Body of pancreas (tissue), 4 donors: ENCODE measurements at regions not wholly inside any gene's neighbourhood (a gene's known extent, or its start where the extent isn't known, plus 50 kb on each side); places are given as distances from the start of the nearest gene placed in this dataset.
"Not testable (repeated sequence)": the region's sequence is repeated elsewhere in the genome, so short reads cannot be mapped to it uniquely, and the experiment has no call there.

Experiments
- ATAC-seq: fragments of 150-250 bp; one replicate; pipeline ENCODE4 v1.9.1; 2016
- DNase-seq, 4 donors: peaks; one replicate each; pipeline ENCODE4 v3.0.0-alpha.2; 2019
- H3K27ac ChIP-seq, 4 donors: fragments of 200-600 bp; sonication (generic); 1 replicate in 3 of 4; 2 replicates in 1 of 4; pipeline versions ENCODE4 v1.5.1 to v1.6.1; 2016 to 2019; ENCODE audit warnings: mild to moderate bottlenecking in 1 of 4, mixed read lengths in 1 of 4, moderate library complexity in 1 of 4
- H3K27me3 ChIP-seq, 2 donors: fragments of 200-600 bp; sonication (generic); one replicate each; pipeline ENCODE4 v1.6.0; 2016; ENCODE audit warnings: mild to moderate bottlenecking in 1 of 2
- H3K36me3 ChIP-seq, 2 donors: fragments of 200-600 bp; sonication (generic); replicated peaks in 1 of 2; 2 replicates each; pipeline ENCODE4 v1.5.1; 2016; ENCODE audit warnings: low read depth in 2 of 2; ENCODE audit not compliant: insufficient read depth in 1 of 2
- H3K4me1 ChIP-seq: fragments of 200-600 bp; sonication (generic); one replicate; pipeline ENCODE4 v1.6.0; 2016
- H3K4me3 ChIP-seq, 2 donors: fragments of 200-600 bp; sonication (generic); 1 replicate in 1 of 2; 2 replicates in 1 of 2; pipeline ENCODE4 v1.5.1; 2016 to 2019
- H3K9me3 ChIP-seq, 3 donors: fragments of 200-600 bp; sonication (generic); 1 replicate in 2 of 3; 2 replicates in 1 of 3; pipeline ENCODE4 v1.5.1; 2016
- WGBS, 2 donors: methylation state at CpG; one replicate each; pipeline ENCODE4 v1.1.5; 2017; 5-methylcytosine and 5-hydroxymethylcytosine counted together
- intact Hi-C: fragments of 100-400 bp; cut with DNase I; formaldehyde crosslinking; loops from one replicate; pipeline ENCODE4 v1.15.1; 2023

- not testable (repeated sequence) for DNase-seq
Observed at GRCh38 chr2:87291400-87292200, 270.0 kb upstream of the PLGLB1 start.

GRCh38 chr2:87293931-87294594 lies 272.4 kb upstream of the PLGLB1 start:
- WGBS, 2 donors: 78 to 83% methylated on average over 2 of the region's 2 CpGs
- ATAC-seq, H3K27ac ChIP-seq, intact Hi-C loops, H3K4me1 ChIP-seq, H3K9me3 ChIP-seq, DNase-seq, H3K4me3 ChIP-seq, H3K27me3 ChIP-seq, H3K36me3 ChIP-seq: not testable (repeated sequence)

More at GRCh38 chr2:87291400-87292200, 270.0 kb upstream of the PLGLB1 start:
- H3K36me3 ChIP-seq, H3K27me3 ChIP-seq, H3K4me1 ChIP-seq, H3K4me3 ChIP-seq, H3K27ac ChIP-seq, ATAC-seq, H3K9me3 ChIP-seq, intact Hi-C loops: not testable (repeated sequence)
- 68 to 72% methylated on average over 5 to 6 of the region's 7 CpGs for WGBS, 2 donors

DNA sequence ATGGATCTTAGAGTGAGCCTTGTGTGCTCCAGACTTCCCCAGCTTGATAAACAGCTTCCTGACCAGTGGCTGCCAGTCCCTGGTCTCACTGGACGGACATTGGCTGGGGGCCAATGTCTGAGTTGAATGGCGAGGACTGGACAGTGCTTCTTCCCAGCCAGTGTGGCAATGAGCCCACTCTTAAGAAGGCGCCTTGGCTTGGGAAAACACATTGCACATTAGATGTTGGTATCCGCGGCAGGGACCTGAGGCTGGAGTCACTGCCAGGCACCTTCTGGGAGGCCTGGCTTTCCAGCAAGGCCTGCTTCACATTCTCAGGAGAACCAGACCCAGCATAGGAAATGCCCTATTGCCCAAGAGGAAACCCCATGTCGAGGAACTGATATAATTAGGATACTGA lies 273.5 kb upstream of the PLGLB1 start:
- H3K36me3 ChIP-seq, H3K4me3 ChIP-seq, intact Hi-C loops, H3K27me3 ChIP-seq, H3K27ac ChIP-seq, H3K4me1 ChIP-seq, H3K9me3 ChIP-seq: not testable (repeated sequence)
- peak in 1 of 4 donors; percentile 4 for DNase-seq
- peak; percentile 24 for ATAC-seq
- WGBS, 2 donors: 65 to 70% methylated on average over 3 to 6 of the region's 6 CpGs

GRCh38 chr2:87301349-87301748 lies 279.7 kb upstream of the PLGLB1 start:
- H3K4me1 ChIP-seq, ATAC-seq, intact Hi-C loops, DNase-seq, H3K4me3 ChIP-seq, H3K36me3 ChIP-seq, H3K27me3 ChIP-seq, H3K9me3 ChIP-seq, H3K27ac ChIP-seq: not testable (repeated sequence)
- WGBS, 2 donors: 85 to 87% methylated on average over 6 of the region's 6 CpGs

DNA sequence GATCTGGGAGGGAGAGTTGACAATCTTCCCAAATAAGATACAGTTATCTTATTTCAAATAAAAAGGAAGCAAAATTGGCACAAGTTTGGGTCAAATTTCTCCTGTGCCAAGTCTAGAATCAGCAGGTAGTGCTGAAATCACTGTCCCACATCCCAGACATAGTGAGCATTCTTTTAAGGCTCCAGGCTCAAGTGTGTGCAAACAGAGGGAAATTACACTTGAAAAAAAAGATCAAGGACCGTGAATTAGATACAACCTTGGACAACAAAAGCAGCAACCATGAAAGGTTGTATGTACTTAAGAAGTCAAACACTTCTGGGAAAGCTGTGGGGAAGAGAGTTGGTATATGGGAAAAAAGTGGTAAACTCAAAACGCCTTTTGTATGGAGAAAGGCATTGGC lies 280.2 kb upstream of the PLGLB1 start:
- intact Hi-C loops, H3K4me3 ChIP-seq, H3K9me3 ChIP-seq, ATAC-seq, H3K27ac ChIP-seq, H3K4me1 ChIP-seq, H3K36me3 ChIP-seq, H3K27me3 ChIP-seq, DNase-seq: not testable (repeated sequence)
- 25 to 35% methylated on average over 1 to 2 of the region's 2 CpGs for WGBS, 2 donors

GRCh38 chr2:87308621-87309020 lies 287.0 kb upstream of the PLGLB1 start:
- DNase-seq, H3K36me3 ChIP-seq, H3K9me3 ChIP-seq, H3K27me3 ChIP-seq, H3K27ac ChIP-seq, H3K4me1 ChIP-seq, ATAC-seq, intact Hi-C loops, H3K4me3 ChIP-seq: not testable (repeated sequence)
- no CpG with 5 or more reads among the region's 7 CpGs for WGBS, 2 donors

DNA sequence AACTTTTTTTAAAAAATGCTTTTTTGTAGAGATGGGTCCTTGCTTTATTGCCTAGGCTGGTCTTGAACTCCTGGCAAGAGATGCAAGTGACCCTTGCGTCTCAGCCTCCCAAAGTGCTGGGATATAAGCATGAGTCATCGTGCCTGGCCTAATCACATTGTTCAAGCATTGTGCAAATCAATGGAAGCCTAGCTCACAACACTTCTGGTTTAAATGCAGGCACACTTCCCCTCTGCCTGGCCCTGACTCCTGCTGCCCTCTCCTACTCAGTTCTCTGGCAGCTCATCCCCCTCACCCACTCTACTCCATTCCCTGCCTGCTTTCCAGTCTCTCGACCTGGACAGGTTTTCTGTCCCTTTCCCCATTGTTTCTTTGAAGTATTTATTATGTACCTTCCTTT lies 288.1 kb upstream of the PLGLB1 start:
- H3K9me3 ChIP-seq, H3K36me3 ChIP-seq, H3K4me3 ChIP-seq, H3K27me3 ChIP-seq, H3K27ac ChIP-seq, H3K4me1 ChIP-seq, intact Hi-C loops, DNase-seq, ATAC-seq: not testable (repeated sequence)
- 56% methylated on average over 1 of the region's 3 CpGs; no CpG with 5 or more reads in 1 of the 2 donors for WGBS, 2 donors

DNA sequence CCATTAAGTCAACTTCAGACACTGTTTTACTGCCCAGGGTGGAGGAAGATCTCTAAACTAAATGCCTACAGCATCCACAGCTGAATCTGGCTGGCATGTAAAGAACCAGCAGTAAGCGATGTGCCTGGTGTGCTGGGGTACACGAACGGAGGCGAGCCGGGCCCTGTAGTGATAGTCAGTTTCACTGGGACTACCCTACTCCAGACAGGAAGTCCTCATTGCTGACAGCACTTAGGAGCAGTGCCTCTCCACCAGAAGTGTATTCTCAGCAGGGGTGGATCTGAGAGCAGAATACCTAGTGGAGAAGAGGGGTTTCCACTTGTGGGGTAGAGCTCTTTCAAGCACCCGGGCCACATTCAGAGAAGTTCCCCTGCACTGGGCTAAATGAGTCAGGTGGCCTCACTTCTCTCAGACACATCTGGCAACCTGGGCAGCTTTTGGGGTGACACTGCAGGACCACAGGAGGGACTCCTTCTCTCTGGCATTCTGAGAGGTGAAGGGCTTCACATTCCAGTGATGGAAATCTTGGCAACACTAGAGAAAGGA lies 290.3 kb upstream of the PLGLB1 start:
- WGBS, 2 donors: no CpG with 5 or more reads among the region's 6 CpGs
- H3K27ac ChIP-seq, H3K9me3 ChIP-seq, H3K4me3 ChIP-seq, intact Hi-C loops, DNase-seq, H3K27me3 ChIP-seq, ATAC-seq, H3K36me3 ChIP-seq, H3K4me1 ChIP-seq: not testable (repeated sequence)

DNA sequence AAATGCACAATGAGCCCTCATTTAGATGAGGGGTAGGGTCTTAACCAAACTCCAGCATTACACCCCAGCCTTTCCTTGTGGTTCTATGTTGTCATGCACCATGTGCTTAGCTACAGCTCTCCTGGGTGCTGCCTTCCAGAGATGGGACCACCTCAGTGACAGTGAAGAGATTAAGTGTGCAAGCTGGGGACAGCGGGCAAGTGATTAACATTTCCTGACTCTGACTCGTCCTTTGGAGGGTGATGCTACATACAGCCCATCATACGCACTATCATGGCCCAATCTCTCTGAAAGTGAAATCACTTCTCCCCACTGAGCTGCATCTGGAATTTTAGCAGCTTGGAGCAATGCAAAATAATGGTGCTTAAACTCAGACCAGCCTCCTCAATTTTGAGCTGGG lies 293.0 kb upstream of the PLGLB1 start:
- 90 to 100% methylated on average over 1 to 3 of the region's 3 CpGs for WGBS, 2 donors

DNA sequence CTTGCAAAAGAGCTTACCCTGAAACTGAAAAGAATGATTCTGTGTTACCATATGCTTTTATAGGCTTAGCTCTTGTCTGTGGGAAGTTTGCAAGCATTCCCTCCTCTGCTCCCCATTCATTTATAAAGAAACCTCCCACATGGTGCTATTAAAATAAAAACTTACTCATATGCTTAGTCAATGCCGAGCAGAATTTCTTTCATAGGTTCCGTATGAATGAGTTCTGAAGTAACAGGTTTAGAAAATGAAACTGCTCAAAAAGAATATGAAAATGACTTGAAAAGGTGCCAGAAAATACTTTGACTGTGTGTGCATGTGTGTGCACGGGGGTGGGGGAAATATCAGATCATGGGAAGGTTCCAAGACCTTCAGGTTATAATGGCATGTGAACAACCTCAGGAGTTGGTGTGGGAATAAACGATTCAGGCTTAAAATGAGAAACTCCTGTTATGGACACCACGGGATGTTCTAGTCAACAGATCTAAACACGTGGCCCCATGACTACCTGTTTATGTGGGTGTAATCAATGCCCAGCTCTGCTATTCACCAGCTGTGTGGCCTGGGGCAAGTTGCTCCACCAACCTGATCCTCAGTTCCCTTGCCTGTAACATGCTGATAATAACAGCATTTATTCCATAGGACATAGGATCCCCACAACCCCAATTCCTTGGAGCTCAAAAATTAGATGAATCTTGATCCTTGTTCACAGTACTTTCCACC lies 293.7 kb upstream of the PLGLB1 start:
- DNase-seq, intact Hi-C loops, H3K27me3 ChIP-seq, H3K27ac ChIP-seq, H3K9me3 ChIP-seq, ATAC-seq, H3K36me3 ChIP-seq, H3K4me1 ChIP-seq, H3K4me3 ChIP-seq: not testable (repeated sequence)
- WGBS, 2 donors: 64 to 73% methylated on average over 2 of the region's 6 CpGs

More for the DNA sequence above, 293.0 kb upstream of the PLGLB1 start:
- intact Hi-C loops, H3K27ac ChIP-seq, DNase-seq, ATAC-seq, H3K36me3 ChIP-seq, H3K9me3 ChIP-seq, H3K27me3 ChIP-seq, H3K4me1 ChIP-seq, H3K4me3 ChIP-seq: not testable (repeated sequence)

DNA sequence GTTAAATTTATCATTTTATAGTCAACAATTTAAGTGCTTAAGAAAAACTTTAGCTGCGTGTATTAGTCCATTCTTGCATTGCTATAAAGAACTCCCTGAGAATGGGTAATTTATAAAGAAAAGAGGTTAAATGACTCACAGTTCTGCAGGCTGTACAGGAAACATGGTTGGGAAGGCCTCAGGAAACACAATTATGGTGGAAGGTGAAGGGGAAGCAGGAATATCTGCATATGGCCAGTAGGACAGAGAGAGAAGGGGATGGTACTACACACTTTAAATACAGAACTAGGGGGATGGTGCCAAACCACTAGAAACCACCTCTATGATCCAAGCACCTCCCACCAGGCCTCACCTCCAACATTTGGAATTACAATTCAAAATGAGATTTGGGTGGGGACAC lies 295.5 kb upstream of the PLGLB1 start:
- DNase-seq, H3K27me3 ChIP-seq, H3K4me1 ChIP-seq, H3K36me3 ChIP-seq, ATAC-seq, H3K9me3 ChIP-seq, H3K4me3 ChIP-seq, H3K27ac ChIP-seq, intact Hi-C loops: not testable (repeated sequence)
- WGBS, 2 donors: 100% methylated on average over 1 of the region's 1 CpG; no CpG with 5 or more reads in 1 of the 2 donors
